G401 (cell line): ENCODE measurements at regions not wholly inside any gene's neighbourhood (a gene's known extent, or its start where the extent isn't known, plus 50 kb on each side); places are given as distances from the start of the nearest gene placed in this dataset.
"Not testable (repeated sequence)": the region's sequence is repeated elsewhere in the genome, so short reads cannot be mapped to it uniquely, and the experiment has no call there.

Experiments
- DNase-seq: peaks from one replicate; pipeline ENCODE4 v3.0.0-alpha.2; 2015; ENCODE audit warnings: low spot score
- in situ Hi-C: cut with HindIII; loops from 2 replicates; pipeline ENCODE4 v1.10.0; 2016; ENCODE audit warnings: low sequenced_read_pairs, mixed read lengths

- in situ Hi-C loops = no loop called here
- no peak for DNase-seq
Measured at GRCh38 chr9:73325983-73326382, 174.3 kb downstream of the ANXA1 start.

- in situ Hi-C loops = no loop called here
- DNase-seq = no peak
Measured at GRCh38 chr9:73327149-73327548, 175.5 kb downstream of the ANXA1 start.

- in situ Hi-C loops, DNase-seq: not testable (repeated sequence)
Measured at GRCh38 chr9:73337182-73337581, 185.5 kb downstream of the ANXA1 start.

- in situ Hi-C loops = no loop called here
- DNase-seq = no peak
Measured at GRCh38 chr9:73344060-73344459, 192.4 kb downstream of the ANXA1 start.

GRCh38 chr9:73347123-73347522 lies 195.5 kb downstream of the ANXA1 start:
- DNase-seq = no peak
- in situ Hi-C loops = no loop called here

GRCh38 chr9:73347720-73348119 lies 196.1 kb downstream of the ANXA1 start:
- no peak for DNase-seq
- in situ Hi-C loops = no loop called here

GRCh38 chr9:73348471-73348870 lies 196.8 kb downstream of the ANXA1 start:
- DNase-seq = no peak
- in situ Hi-C loops = no loop called here

GRCh38 chr9:73349476-73349875 lies 197.8 kb downstream of the ANXA1 start:
- in situ Hi-C loops = no loop called here
- DNase-seq = no peak

- in situ Hi-C loops = no loop called here
Measured at GRCh38 chr9:73357607-73358006, 205.9 kb downstream of the ANXA1 start.

GRCh38 chr9:73370053-73370452 lies 218.4 kb downstream of the ANXA1 start:
- DNase-seq = no peak
- in situ Hi-C loops = no loop called here

More at GRCh38 chr9:73357607-73358006, 205.9 kb downstream of the ANXA1 start:
- DNase-seq = no peak

- in situ Hi-C loops = no loop called here
Measured at GRCh38 chr9:73371801-73372200, 220.1 kb downstream of the ANXA1 start.

GRCh38 chr9:73380411-73380810 lies 228.7 kb downstream of the ANXA1 start:
- in situ Hi-C loops = no loop called here
- no peak for DNase-seq

More at GRCh38 chr9:73371801-73372200, 220.1 kb downstream of the ANXA1 start:
- DNase-seq = no peak

GRCh38 chr9:73402081-73403028 lies 250.7 kb downstream of the ANXA1 start:
- DNase-seq = no peak
- in situ Hi-C loops = no loop called here

- in situ Hi-C loops = no loop called here
- no peak for DNase-seq
Measured at GRCh38 chr9:73411494-73411893, 259.8 kb downstream of the ANXA1 start.

GRCh38 chr9:73412874-73413273 lies 261.2 kb downstream of the ANXA1 start:
- no peak for DNase-seq
- in situ Hi-C loops = no loop called here

GRCh38 chr9:73423891-73424290 lies 272.2 kb downstream of the ANXA1 start:
- in situ Hi-C loops = no loop called here
- DNase-seq = no peak

GRCh38 chr9:73426269-73426668 lies 274.6 kb downstream of the ANXA1 start:
- DNase-seq = no peak
- in situ Hi-C loops = no loop called here

- no peak for DNase-seq
- in situ Hi-C loops = no loop called here
Measured at GRCh38 chr9:73434826-73435225, 283.2 kb downstream of the ANXA1 start.

- DNase-seq = no peak
- in situ Hi-C loops = no loop called here
Measured at GRCh38 chr9:73437758-73438157, 286.1 kb downstream of the ANXA1 start.

GRCh38 chr9:73439839-73440238 lies 288.2 kb downstream of the ANXA1 start:
- DNase-seq, in situ Hi-C loops: not testable (repeated sequence)

- in situ Hi-C loops = no loop called here
- DNase-seq = no peak
Measured at GRCh38 chr9:73441223-73441622, 289.6 kb downstream of the ANXA1 start.
